Esophagus muscularis mucosa (tissue), 4 donors: ENCODE measurements at regions not wholly inside any gene's neighbourhood (a gene's known extent, or its start where the extent isn't known, plus 50 kb on each side); places are given as distances from the start of the nearest gene placed in this dataset.

Experiments used
- DNase-seq: peaks from one replicate; pipeline ENCODE4 v3.0.0-alpha.2; 2017; ENCODE audit errors: extremely low spot score
- H3K27ac ChIP-seq, 4 donors: fragments of 200-600 bp; sonication (generic); replicated peaks in 1 of 4; 1 replicate in 3 of 4; 2 replicates in 1 of 4; pipeline ENCODE4 v1.5.1; 2016 to 2019; ENCODE audit warnings: mild to moderate bottlenecking in 1 of 4
- H3K27me3 ChIP-seq, 4 donors: fragments of 200-600 bp; sonication (generic); one replicate each; pipeline versions ENCODE4 v1.5.1 to v1.6.0; 2016 to 2019
- H3K36me3 ChIP-seq, 4 donors: fragments of 200-600 bp; sonication (generic); one replicate each; pipeline ENCODE4 v1.5.1; 2016 to 2019
- H3K4me1 ChIP-seq, 4 donors: fragments of 200-600 bp; sonication (generic); one replicate each; pipeline ENCODE4 v1.5.1; 2016 to 2019
- H3K4me3 ChIP-seq, 4 donors: fragments of 200-600 bp; sonication (generic); 1 replicate in 2 of 4; 2 replicates in 2 of 4; pipeline ENCODE4 v1.5.1; 2016 to 2019; ENCODE audit warnings: mild to moderate bottlenecking in 4 of 4, moderate library complexity in 1 of 4
- H3K9me3 ChIP-seq, 4 donors: fragments of 200-600 bp; sonication (generic); 1 replicate in 3 of 4; 2 replicates in 1 of 4; pipeline ENCODE4 v1.5.1; 2016 to 2019
- EP300 ChIP-seq: sonication (generic); formaldehyde crosslinking; IDR thresholded peaks from one replicate; pipeline ENCODE4 v1.6.1; 2017; ENCODE audit warnings: antibody characterized with exemption
- POLR2A ChIP-seq: fragments of 450-650 bp; IDR thresholded peaks from one replicate; pipeline ENCODE4 v1.6.1; 2017; ENCODE audit warnings: antibody characterized with exemption, moderate library complexity, mild to moderate bottlenecking, low read depth
- POLR2AphosphoS5 ChIP-seq, 2 donors: sonication (generic); formaldehyde crosslinking; IDR thresholded peaks; one replicate each; pipeline ENCODE4 v1.6.1; 2017; ENCODE audit warnings: antibody characterized with exemption in 2 of 2
- WGBS: methylation state at CpG from one replicate; pipeline ENCODE4 v1.1.5; 2018; 5-methylcytosine and 5-hydroxymethylcytosine counted together
- intact Hi-C: fragments of 100-400 bp; cut with DNase I; formaldehyde crosslinking; loops from one replicate; pipeline ENCODE4 v1.15.1; 2023
- TF ChIP-seq, protein P1 (sequence below), 3 experiments: fragments of 200-600 bp in 2 of 3; fragments of 450-650 bp in 1 of 3; sonication (generic) in 2 of 3; IDR thresholded peaks; one replicate each; pipeline ENCODE4 v1.5.1; 2017 to 2019; ENCODE audit warnings: antibody characterized with exemption in 3 of 3, mild to moderate bottlenecking in 2 of 3, moderate library complexity in 1 of 3

DNA sequence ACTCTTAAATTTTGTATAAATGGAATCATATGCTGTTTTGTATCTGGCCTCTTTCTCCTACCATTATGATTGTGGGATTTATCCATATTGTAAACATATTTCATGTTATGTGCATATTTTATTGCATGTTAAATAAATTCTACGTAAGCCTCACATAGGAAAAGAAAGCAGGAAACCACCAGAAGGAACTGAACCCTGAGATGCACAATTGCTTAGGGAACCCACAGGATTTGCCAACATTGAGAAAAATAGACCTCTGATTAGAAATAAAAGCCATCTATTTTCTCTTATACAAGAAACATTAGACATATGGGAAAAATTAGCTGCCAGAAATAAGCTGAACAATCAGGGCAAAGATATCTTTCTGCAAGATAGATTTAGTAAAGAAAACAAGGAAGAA, 111.2 kb upstream of the CARMIL1 start:
- Histone ChIP-seq H3K27me3 (no peaks in the 10 kb centered on the region), H3K36me3 (no peaks in the 10 kb centered on the region), H3K9me3 (no peaks in the 10 kb centered on the region), H3K27ac (no peak overlapping the region), H3K4me3 (no peak overlapping the region), H3K4me1 (peaks cover 0 to 6% (median 0%) of the 10 kb centered on the region in 4 donors)
- 75% methylated on average over 1 of the region's 1 CpG for WGBS
- no peak for DNase-seq
- intact Hi-C loops: no loop called here
- TF ChIP-seq, protein P1, sequence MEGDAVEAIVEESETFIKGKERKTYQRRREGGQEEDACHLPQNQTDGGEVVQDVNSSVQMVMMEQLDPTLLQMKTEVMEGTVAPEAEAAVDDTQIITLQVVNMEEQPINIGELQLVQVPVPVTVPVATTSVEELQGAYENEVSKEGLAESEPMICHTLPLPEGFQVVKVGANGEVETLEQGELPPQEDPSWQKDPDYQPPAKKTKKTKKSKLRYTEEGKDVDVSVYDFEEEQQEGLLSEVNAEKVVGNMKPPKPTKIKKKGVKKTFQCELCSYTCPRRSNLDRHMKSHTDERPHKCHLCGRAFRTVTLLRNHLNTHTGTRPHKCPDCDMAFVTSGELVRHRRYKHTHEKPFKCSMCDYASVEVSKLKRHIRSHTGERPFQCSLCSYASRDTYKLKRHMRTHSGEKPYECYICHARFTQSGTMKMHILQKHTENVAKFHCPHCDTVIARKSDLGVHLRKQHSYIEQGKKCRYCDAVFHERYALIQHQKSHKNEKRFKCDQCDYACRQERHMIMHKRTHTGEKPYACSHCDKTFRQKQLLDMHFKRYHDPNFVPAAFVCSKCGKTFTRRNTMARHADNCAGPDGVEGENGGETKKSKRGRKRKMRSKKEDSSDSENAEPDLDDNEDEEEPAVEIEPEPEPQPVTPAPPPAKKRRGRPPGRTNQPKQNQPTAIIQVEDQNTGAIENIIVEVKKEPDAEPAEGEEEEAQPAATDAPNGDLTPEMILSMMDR (IDR thresholded peaks at IDR 0.05): no peak
- no peak for TF ChIP-seq EP300
- TF ChIP-seq POLR2AphosphoS5 (IDR thresholded peaks at IDR 0.05): no peak
- TF ChIP-seq POLR2A: no peak

DNA sequence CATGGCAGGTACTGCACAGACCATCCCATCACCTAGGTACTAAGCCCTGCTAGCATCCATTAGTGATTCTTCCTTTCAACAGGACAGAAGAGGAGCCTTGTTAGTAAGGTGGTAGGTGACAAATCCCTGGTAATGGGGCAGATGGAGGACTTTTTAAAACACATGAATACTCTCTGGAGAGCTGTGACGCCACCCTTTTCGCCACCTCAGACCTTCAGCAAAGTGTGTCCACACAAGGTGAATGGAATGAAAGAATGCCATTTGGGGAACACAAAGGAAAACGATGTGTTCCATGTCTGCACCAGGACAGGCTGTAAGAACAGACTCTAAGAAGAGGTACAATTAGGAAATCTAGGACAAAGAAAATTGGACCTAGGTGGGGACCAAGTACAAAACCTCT, 110.5 kb upstream of the CARMIL1 start:
- Histone ChIP-seq H3K27me3 (no peaks in the 10 kb centered on the region), H3K27ac (no peak overlapping the region), H3K4me3 (no peak overlapping the region), H3K9me3 (no peaks in the 10 kb centered on the region), H3K4me1 (peaks cover 0 to 6% (median 2%) of the 10 kb centered on the region in 4 donors), H3K36me3 (no peaks in the 10 kb centered on the region)
- TF ChIP-seq POLR2AphosphoS5 (IDR thresholded peaks at IDR 0.05) (no peak), EP300 (no peak), POLR2A (no peak)
- TF ChIP-seq, protein P1 (IDR thresholded peaks at IDR 0.05): no peak
- 87% methylated on average over 3 of the region's 3 CpGs for WGBS
- no peak for DNase-seq
- intact Hi-C loops: no loop called here

DNA sequence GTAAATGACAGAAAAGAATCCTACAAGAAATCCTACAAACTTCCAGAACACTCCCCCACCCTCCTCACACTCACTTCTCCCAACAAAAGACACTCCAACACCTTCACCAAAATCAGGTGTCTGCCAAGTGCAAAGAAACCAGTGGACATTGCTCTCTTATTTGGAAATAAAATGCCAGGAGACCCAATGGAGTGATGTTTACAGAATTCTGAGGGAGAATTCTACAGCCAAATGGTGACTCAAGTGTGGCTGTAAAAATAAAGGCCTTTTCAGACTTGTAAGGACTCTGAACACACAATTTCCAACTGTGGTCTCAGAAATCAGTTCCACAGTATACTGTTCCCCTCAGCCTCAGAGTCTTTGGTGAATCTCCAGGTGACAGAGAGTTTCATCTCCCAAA, 109.6 kb upstream of the CARMIL1 start:
- Histone ChIP-seq H3K27ac (no peak overlapping the region), H3K27me3 (no peaks in the 10 kb centered on the region), H3K4me3 (no peak overlapping the region), H3K36me3 (no peaks in the 10 kb centered on the region), H3K9me3 (no peaks in the 10 kb centered on the region), H3K4me1 (peaks cover 0 to 11% (median 5%) of the 10 kb centered on the region in 4 donors)
- TF ChIP-seq EP300 (no peak), POLR2AphosphoS5 (IDR thresholded peaks at IDR 0.05) (no peak), POLR2A (no peak)
- DNase-seq: no peak
- intact Hi-C loops: no loop called here

DNA sequence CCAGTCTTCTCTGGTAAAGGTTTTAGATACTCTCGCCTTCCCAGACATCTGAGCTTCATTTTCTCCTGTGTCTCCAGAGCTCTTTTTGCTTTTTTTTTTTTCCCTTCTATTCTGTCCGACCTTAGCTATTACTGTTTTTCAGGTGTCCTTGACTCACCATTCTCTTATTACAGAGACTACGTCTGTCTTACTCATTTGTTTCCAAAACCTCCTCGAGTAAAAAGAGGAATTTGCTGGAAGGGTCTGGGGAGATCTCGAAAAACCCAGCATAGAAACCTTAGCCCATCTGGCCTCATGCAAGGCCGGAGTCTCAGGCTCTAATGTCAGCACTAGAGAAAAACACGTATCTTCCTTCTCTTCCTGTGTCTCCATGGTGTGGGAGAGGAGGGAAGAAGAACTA, 109.2 kb upstream of the CARMIL1 start:
- 78% methylated on average over 7 of the region's 7 CpGs for WGBS
- Histone ChIP-seq H3K4me1 (peaks cover 0 to 11% (median 5%) of the 10 kb centered on the region in 4 donors), H3K9me3 (no peaks in the 10 kb centered on the region), H3K36me3 (no peaks in the 10 kb centered on the region), H3K4me3 (no peak overlapping the region), H3K27me3 (no peaks in the 10 kb centered on the region), H3K27ac (no peak overlapping the region)
- no peak for DNase-seq
- TF ChIP-seq, protein P1 (IDR thresholded peaks at IDR 0.05): no peak
- no peak for TF ChIP-seq POLR2A
- TF ChIP-seq POLR2AphosphoS5 (IDR thresholded peaks at IDR 0.05): no peak
- TF ChIP-seq EP300: no peak
- intact Hi-C loops: no loop called here

DNA sequence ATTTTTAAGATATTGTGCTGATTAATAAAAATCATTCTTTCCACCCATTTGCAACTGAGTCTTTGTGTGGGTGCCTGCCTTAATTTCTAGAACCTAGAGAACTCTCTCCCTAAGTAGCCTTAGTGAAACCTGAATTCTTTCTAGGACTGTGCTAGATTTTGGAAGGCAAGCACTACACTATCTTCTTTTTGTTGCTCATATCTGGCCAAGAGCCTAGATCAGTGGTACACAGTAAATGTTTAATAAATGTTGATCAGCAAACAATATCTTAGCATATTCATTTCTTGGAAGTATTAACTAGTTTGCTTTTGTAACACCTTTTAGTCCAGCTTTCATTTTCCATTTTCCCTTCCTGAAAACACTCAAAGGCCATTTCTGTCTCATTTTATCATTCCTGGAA, 108.5 kb upstream of the CARMIL1 start:
- no peak for TF ChIP-seq POLR2A
- TF ChIP-seq EP300: no peak
- TF ChIP-seq, protein P1 (IDR thresholded peaks at IDR 0.05): no peak
- TF ChIP-seq POLR2AphosphoS5 (IDR thresholded peaks at IDR 0.05): no peak
- DNase-seq: no peak
- peaks cover 2 to 11% (median 5%) of the 10 kb centered on the region in 4 donors for H3K4me1 ChIP-seq
- H3K27ac ChIP-seq: no peak overlapping the region
- intact Hi-C loops: no loop called here
- no peaks in the 10 kb centered on the region for H3K9me3 ChIP-seq
- H3K27me3 ChIP-seq: no peaks in the 10 kb centered on the region
- H3K4me3 ChIP-seq: no peak overlapping the region
- no peaks in the 10 kb centered on the region for H3K36me3 ChIP-seq
